ENCODE measurements at regions not wholly inside any gene's neighbourhood (a gene's known extent, or its start where the extent isn't known, plus 50 kb on each side); places are given as distances from the start of the nearest gene placed in this dataset.

DNA sequence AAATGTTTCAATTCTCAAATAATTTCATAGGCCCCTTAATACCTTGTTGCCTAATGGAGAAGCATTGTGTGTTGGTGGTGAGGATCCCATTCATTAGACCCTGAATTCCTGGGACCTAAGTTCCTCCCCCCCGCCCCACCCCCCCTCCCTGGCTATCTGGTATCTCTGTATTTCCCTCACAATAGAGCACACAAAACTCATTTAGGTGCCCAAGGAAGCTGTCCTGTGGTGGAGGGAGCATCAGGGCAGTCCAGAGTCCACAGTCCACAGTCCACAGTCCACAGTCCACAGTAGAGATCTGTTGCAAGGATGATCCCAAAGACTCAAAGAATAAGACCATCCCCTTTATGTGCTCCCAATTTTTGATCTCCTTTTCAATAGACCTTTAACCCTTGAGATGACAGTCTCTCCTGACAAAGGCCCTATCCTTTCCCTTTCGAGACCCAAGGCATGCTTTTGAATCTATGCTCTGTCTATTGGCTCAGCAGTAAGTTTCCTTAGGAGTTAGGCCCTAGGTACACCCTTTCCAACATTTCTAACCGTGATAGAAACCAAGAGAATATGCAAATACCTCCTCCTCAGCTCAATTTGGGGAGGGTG lies 123.9 kb downstream of the ZBTB18 start:
- no peaks in the 10 kb centered on the region for H3K27me3 ChIP-seq
- H3K9me3 ChIP-seq = no peaks in the 10 kb centered on the region
- TF ChIP-seq POLR2A (IDR thresholded peaks at IDR 0.05) = no peak
- TF ChIP-seq POLR2AphosphoS5 (IDR thresholded peaks at IDR 0.05; ENCODE audit: insufficient read depth in 1 of 2, low read depth in 1 of 2) = no peak
- H3K36me3 ChIP-seq = no peaks in the 10 kb centered on the region
- no peak overlapping the region for H3K27ac ChIP-seq
- no peak overlapping the region for H3K4me3 ChIP-seq
- intact Hi-C loops (cut with DNase I) = no loop called here
- no peaks in the 10 kb centered on the region for H3K4me1 ChIP-seq
- DNase-seq (ENCODE audit: extremely low spot score in 2 of 2) = no peak

DNA sequence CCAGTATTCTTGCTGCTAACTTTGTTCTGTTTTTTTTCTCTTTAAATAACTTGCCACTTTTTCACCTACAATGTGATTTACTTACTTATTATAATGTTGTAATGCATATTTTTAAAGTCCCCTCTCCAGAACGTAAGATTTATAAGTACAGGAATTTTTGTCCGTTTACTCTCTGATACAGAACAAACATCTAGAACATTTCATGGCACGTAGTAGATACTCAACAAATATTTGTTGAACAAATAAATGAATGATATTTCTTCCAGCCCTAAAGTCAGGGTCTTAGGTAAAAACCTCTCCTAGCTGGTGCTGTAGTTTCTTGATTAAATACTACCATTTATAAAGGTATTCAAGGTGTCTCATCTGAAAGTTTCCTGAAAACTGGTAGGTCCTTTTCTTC lies 125.1 kb downstream of the ZBTB18 start:
- H3K36me3 ChIP-seq = no peaks in the 10 kb centered on the region
- intact Hi-C loops (cut with DNase I) = no loop called here
- TF ChIP-seq POLR2A (IDR thresholded peaks at IDR 0.05) = no peak
- TF ChIP-seq POLR2AphosphoS5 (IDR thresholded peaks at IDR 0.05; ENCODE audit: insufficient read depth in 1 of 2, low read depth in 1 of 2) = no peak
- TF ChIP-seq, protein P1, sequence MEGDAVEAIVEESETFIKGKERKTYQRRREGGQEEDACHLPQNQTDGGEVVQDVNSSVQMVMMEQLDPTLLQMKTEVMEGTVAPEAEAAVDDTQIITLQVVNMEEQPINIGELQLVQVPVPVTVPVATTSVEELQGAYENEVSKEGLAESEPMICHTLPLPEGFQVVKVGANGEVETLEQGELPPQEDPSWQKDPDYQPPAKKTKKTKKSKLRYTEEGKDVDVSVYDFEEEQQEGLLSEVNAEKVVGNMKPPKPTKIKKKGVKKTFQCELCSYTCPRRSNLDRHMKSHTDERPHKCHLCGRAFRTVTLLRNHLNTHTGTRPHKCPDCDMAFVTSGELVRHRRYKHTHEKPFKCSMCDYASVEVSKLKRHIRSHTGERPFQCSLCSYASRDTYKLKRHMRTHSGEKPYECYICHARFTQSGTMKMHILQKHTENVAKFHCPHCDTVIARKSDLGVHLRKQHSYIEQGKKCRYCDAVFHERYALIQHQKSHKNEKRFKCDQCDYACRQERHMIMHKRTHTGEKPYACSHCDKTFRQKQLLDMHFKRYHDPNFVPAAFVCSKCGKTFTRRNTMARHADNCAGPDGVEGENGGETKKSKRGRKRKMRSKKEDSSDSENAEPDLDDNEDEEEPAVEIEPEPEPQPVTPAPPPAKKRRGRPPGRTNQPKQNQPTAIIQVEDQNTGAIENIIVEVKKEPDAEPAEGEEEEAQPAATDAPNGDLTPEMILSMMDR (IDR thresholded peaks at IDR 0.05) = no peak
- H3K9me3 ChIP-seq = no peaks in the 10 kb centered on the region
- H3K27ac ChIP-seq = no peak overlapping the region
- no peak overlapping the region for H3K4me3 ChIP-seq
- no peaks in the 10 kb centered on the region for H3K27me3 ChIP-seq
- DNase-seq (ENCODE audit: extremely low spot score in 2 of 2) = no peak
- H3K4me1 ChIP-seq = no peaks in the 10 kb centered on the region

DNA sequence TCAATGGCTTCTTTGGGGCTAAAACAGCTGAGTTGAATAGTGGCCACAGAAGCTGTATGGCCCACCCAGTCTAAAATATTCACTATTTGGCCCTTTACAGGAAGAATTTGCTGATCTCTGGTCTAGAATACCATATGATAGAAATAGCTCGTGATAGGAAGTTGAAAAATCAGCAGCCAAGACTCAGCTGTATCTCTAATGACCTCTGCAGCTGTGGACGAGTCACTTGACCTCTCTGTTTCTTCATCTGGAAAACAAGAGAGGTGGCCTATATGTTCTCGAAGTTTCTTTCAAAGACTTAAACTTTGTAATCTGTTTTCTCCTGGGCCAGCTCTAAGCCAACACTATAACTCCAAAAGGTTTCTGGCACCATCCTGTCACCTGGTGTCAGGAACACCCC lies 129.2 kb downstream of the ZBTB18 start:
- H3K9me3 ChIP-seq = no peaks in the 10 kb centered on the region
- H3K4me1 ChIP-seq = no peaks in the 10 kb centered on the region
- TF ChIP-seq POLR2A (IDR thresholded peaks at IDR 0.05) (no peak), POLR2AphosphoS5 (IDR thresholded peaks at IDR 0.05; ENCODE audit: insufficient read depth in 1 of 2, low read depth in 1 of 2) (no peak)
- TF ChIP-seq, protein P1 (IDR thresholded peaks at IDR 0.05) = no peak
- H3K36me3 ChIP-seq = no peaks in the 10 kb centered on the region
- no peak overlapping the region for H3K27ac ChIP-seq
- intact Hi-C loops (cut with DNase I) = no loop called here
- no peaks in the 10 kb centered on the region for H3K27me3 ChIP-seq
- no peak overlapping the region for H3K4me3 ChIP-seq
- DNase-seq (ENCODE audit: extremely low spot score in 2 of 2) = no peak

DNA sequence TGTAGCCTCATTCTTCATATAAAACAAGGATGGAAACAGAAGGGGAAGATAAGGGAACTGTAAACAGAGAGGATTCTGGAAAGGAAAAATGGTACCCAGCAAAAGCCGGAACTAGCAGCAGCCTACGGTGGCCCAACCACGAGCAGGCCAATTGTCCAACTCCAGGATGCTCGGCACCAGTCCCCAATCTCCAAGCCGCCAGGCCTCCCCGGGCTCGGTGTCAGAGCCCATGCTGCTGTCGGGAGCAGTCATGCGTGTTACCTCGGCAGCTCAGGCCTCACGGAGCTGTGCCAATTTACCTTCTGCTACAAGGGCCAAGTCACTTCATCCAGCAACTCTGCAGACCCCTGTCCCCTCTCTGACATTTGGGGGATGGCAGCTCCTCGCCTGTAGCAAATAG lies 130.8 kb downstream of the ZBTB18 start:
- Histone ChIP-seq H3K4me1 (no peaks in the 10 kb centered on the region), H3K27ac (no peak overlapping the region), H3K9me3 (no peaks in the 10 kb centered on the region), H3K36me3 (no peaks in the 10 kb centered on the region), H3K4me3 (no peak overlapping the region), H3K27me3 (no peaks in the 10 kb centered on the region)
- intact Hi-C loops (cut with DNase I) = no loop called here
- TF ChIP-seq POLR2A (IDR thresholded peaks at IDR 0.05) = no peak
- TF ChIP-seq, protein P1 (IDR thresholded peaks at IDR 0.05) = no peak
- no peak for DNase-seq (ENCODE audit: extremely low spot score in 2 of 2)

DNA sequence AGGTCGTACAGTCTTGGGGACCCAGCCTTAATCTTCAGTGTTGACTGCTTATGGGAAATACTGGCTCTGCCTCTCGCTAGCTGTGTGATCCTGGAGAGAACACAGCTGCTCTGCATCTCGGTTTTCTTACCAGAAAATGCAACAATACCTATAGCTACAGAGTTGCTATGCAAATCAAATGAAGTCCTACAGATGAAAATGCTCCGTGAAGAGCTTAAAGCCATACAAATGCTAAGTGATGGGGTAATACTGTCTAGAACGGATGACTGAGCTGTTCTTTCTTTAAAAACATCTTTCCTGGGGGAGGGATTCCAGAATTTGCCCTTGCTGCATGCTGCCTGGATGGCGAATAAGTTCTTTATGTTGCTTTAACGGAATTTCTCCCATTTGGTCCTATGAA lies 132.0 kb downstream of the ZBTB18 start:
- no peak for DNase-seq (ENCODE audit: extremely low spot score in 2 of 2)
- Histone ChIP-seq H3K4me1 (no peaks in the 10 kb centered on the region), H3K36me3 (no peaks in the 10 kb centered on the region), H3K27ac (no peak overlapping the region), H3K4me3 (no peak overlapping the region), H3K9me3 (no peaks in the 10 kb centered on the region), H3K27me3 (no peaks in the 10 kb centered on the region)
- TF ChIP-seq, protein P1 (IDR thresholded peaks at IDR 0.05) = no peak
- TF ChIP-seq POLR2AphosphoS5 (IDR thresholded peaks at IDR 0.05; ENCODE audit: insufficient read depth in 1 of 2, low read depth in 1 of 2) (no peak), POLR2A (IDR thresholded peaks at IDR 0.05) (no peak)
- intact Hi-C loops (cut with DNase I) = no loop called here

Data from vagina (tissue), 2 donors.